PFSK-1 (cell line): ENCODE measurements at regions not wholly inside any gene's neighbourhood (a gene's known extent, or its start where the extent isn't known, plus 50 kb on each side); places are given as distances from the start of the nearest gene placed in this dataset.

Experiments
- SIN3A ChIP-seq: IDR thresholded peaks from 2 replicates; pipeline ENCODE4 v1.6.1; 2012; ENCODE audit warnings: mild to moderate bottlenecking, low read length, moderate library complexity, borderline replicate concordance; ENCODE audit not compliant: insufficient read depth
- TAF1 ChIP-seq: IDR thresholded peaks from 2 replicates; pipeline ENCODE4 v1.6.1; 2012; ENCODE audit warnings: low read length, control low read depth, borderline replicate concordance; ENCODE audit not compliant: insufficient read depth
- TF ChIP-seq, protein P1 (sequence below), 2 experiments: IDR thresholded peaks; 2 replicates each; pipeline versions ENCODE4 v1.6.1 to v1.8.0; 2011 to 2012; ENCODE audit warnings: low read depth in 2 of 2, low read length in 2 of 2, control low read depth in 1 of 2, inconsistent platforms in 1 of 2, mild to moderate bottlenecking in 1 of 2, moderate library complexity in 1 of 2; ENCODE audit not compliant: insufficient read depth in 1 of 2

DNA sequence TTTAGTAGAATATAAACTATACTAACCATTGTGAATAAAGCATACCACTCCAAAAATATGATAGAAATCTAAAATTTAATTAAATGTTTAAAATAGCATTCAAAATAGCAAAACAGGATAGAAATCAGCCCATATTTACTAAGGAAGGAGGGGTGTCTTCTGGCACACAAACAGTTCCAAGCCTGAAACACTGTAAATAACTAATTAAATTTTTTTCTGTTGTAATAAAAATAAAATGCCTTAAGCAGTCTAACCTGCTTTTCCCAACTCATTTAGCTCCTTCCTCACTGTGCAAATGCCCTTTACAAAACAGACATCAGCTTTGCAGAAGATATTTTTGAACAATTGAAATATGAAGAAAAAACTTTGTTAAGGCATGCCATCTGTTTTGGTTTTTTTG, 707.1 kb upstream of the USP15 start:
- TF ChIP-seq SIN3A (no peak), TAF1 (no peak)
- TF ChIP-seq, protein P1, sequence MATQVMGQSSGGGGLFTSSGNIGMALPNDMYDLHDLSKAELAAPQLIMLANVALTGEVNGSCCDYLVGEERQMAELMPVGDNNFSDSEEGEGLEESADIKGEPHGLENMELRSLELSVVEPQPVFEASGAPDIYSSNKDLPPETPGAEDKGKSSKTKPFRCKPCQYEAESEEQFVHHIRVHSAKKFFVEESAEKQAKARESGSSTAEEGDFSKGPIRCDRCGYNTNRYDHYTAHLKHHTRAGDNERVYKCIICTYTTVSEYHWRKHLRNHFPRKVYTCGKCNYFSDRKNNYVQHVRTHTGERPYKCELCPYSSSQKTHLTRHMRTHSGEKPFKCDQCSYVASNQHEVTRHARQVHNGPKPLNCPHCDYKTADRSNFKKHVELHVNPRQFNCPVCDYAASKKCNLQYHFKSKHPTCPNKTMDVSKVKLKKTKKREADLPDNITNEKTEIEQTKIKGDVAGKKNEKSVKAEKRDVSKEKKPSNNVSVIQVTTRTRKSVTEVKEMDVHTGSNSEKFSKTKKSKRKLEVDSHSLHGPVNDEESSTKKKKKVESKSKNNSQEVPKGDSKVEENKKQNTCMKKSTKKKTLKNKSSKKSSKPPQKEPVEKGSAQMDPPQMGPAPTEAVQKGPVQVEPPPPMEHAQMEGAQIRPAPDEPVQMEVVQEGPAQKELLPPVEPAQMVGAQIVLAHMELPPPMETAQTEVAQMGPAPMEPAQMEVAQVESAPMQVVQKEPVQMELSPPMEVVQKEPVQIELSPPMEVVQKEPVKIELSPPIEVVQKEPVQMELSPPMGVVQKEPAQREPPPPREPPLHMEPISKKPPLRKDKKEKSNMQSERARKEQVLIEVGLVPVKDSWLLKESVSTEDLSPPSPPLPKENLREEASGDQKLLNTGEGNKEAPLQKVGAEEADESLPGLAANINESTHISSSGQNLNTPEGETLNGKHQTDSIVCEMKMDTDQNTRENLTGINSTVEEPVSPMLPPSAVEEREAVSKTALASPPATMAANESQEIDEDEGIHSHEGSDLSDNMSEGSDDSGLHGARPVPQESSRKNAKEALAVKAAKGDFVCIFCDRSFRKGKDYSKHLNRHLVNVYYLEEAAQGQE (IDR thresholded peaks at IDR 0.05; ENCODE audit: insufficient read depth in 1 of 2, low read depth in 2 of 2, low read length in 2 of 2) = no peak
